HT-29 (cell line): ENCODE measurements at regions not wholly inside any gene's neighbourhood (a gene's known extent, or its start where the extent isn't known, plus 50 kb on each side); places are given as distances from the start of the nearest gene placed in this dataset.
"Not testable (repeated sequence)": the region's sequence is repeated elsewhere in the genome, so short reads cannot be mapped to it uniquely, and the experiment has no call there.

ENCODE experiments used
- DNase-seq: peaks from one replicate; pipeline ENCODE4 v3.0.0-alpha.2; 2015; ENCODE audit warnings: low spot score

DNA sequence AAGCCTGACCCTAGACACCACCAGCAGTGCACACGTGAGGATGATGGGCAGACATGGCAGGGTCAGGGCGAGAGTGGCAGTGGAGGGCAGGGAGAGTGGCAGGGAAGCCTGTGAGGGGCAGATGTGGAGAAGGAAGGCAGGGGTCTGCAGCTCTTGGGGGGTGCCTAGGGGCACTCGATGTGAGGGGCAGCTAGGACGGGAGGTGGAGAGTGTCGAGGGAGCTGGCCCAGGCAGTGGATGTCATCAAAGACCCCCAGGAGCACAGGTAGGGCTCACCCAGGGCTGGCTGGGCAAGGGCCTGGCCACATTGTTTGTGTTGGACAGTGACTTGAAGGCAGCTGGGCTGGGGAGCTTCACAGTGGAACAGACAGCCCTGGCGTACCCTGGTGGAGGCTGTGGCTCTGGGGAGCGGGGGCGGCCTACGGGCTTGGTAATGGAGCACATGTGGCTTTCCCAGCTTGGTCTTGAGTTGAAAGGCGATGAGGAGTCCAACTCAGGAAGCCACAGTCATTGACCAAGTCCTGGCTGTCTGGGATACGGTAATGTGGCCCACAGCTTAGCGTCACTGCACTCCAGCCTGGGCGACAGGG is 87.1 kb downstream of the RTP5 start:
- DNase-seq, result no peak

DNA sequence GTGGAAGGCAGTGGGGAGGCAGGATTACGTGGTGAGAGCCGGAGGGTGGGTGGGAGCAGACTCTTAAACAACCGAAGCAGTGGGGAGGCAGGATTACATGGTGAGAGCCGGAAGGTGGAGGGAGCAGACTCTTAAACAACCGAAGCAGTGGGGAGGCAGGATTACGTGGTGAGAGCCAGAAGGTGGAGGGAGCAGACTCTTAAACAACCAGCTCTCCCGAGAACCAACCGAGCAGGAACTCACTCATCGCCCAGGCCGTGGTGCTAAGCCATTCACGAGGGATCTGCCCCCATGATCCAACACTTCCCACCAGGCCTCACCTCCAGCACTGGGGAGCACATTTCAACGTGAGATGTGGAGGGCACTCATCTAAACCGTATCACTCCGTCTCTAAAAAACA is 87.7 kb downstream of the RTP5 start:
- DNase-seq, result no peak

DNA sequence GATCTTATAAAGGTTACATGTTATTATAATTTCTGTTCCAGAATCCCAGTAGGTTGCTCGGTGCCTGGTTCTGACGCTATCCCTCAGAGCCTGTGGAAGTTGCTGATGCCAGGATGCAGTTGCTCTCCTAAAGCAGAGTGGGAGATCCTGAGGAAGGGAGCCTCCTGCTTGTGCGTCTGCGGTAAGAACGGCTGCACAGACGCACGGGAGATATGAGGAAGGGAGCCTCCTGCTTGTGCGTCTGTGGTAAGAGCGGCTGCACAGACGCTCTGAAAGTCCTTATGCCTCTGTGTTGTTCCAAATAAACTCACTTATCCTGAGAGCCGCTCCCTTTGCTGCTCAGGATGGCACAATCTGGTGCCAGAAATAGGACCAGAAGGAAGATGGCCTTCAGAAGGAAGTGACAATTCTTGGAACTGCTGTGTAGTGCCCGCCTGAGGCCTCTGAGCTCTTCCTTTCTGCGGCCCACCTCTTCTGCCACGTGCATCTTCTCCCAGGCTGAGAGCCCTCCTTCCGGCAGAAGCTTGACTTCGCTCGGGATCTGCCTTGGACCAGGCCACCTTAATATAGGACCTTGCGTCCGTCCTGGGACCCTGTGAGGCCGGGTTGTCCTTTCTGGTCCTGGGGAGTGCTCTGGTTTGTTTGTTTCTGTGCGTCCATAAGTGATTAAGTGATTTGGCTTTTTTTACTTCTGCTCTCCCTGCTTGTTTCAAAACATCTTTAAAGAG is 89.5 kb downstream of the RTP5 start:
- no peak for DNase-seq

DNA sequence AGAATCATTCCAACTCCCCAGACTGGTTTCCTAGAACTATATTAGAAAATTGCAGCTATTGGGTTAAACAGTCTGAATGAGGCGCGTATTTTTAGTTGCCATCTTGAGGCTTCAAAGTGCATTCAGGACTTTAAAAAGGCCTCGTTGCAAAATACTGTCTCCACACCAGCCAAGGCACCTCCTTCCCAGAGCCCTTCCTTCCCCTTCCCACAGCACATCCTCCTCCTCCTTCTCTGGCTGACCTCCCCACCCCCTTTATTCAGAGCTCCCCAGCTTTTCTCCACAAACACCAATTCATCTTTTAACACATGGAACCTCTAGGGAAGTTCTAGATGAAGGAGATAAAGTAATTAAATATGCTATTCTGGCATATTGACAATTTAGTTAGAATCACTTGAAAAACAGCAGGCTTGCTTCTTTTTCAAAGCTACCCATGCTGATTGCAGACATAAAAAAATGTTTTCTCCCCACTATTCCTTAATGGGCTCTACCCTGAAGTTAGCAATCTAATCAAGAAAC is 90.3 kb downstream of the RTP5 start:
- no peak for DNase-seq

DNA sequence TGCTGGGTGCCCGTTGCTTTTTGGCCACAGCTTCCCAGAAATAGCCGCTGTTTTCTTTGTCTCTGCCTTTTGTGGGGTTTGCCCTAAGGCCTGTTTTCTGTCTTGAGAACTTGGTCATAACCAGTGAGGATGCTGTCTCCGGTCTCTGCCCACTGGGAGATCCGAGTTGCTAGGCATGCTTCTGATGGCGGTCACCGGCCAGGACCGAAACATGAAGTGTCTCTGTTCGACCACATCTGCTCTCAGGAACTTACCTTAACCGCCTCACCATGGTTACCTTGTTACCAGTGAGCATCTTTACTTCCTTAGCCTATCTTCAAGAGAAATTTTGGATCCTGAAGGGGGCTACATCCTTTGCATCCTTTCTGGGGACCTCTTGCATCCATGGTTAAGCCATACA is 91.9 kb downstream of the RTP5 start:
- DNase-seq, result no peak

DNA sequence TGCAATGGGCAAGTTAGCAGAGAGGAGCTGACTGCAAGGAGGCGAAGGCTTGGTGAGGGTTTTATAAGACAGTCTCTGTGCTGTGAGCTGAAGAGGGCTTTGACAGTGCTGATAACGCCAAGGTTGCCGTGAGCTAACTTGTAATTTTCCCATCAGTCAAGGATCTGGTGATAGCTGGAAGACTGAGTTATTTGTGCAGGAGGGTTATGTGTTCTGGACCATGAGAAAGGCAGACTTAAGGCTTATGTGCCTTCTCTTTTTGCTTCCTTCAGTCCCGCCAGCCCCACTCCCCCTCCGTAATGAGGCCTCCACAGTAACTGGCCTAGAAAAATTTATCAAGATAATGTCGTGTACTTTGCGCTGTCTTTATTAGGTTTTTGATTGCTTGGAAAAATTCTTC is 94.6 kb downstream of the RTP5 start:
- no peak for DNase-seq

DNA sequence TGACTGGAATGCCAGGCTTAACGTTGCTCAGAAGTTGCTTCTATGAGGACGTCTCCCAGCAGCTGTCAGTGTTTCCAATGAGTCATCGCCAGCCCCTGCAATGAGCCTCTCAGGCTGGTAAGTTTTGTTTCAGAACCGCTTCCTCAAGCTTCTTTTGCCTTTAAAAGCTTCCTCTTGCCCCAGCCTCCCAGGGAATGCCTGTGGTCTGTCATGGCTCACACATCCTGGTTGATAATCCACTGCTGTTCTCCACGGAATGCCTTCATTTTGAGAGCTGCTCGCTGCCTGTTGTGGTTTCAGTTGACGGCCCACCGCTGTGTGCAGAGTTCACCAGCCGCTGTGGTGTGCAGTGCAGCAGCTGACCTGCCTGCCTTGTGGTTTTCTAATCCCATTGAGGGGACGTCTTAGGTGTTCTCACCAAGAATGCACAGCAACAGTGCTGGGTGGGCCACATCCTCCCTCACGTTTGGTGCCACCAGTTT is 96.4 kb downstream of the RTP5 start:
- peak; percentile 22 for DNase-seq

DNA sequence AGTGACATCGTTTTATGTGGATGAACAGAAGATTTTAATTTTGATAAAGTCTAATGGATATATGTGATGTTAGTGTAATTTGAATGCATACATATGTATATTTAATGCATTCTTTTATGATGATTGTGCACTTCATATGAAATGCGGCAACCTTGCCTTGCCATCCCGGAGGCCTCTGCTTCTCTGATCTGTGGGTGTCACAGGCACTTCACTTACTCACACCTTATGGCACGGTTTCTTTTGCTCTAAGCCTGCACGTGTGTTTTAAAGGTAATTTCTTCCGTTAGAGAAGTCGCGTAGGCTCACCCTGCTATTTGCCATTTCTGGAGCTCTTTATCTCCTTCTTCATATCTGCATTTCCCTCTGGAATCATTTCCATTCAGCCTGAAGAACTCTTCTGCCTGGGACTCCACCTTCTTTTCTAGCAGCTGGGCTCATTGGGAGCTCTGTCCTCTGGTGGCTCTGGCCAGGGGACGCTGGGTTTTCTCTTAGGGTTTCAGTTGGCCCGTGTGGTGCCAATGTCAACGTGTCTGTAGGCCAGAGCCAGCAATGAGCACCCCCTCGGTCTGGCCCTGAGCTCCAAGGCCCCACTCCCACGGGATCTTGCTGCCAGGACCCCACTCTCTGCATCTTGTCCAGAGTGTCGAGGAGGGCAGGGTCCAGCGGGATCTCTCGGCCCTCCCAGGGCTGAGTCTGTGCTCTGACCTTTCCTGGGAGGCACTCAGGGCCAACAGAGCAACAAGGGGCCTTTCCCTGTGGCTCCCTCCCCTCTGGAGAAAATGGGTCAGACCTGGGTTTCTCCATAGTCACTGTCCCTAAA is 97.3 kb downstream of the RTP5 start:
- DNase-seq, result no peak

DNA sequence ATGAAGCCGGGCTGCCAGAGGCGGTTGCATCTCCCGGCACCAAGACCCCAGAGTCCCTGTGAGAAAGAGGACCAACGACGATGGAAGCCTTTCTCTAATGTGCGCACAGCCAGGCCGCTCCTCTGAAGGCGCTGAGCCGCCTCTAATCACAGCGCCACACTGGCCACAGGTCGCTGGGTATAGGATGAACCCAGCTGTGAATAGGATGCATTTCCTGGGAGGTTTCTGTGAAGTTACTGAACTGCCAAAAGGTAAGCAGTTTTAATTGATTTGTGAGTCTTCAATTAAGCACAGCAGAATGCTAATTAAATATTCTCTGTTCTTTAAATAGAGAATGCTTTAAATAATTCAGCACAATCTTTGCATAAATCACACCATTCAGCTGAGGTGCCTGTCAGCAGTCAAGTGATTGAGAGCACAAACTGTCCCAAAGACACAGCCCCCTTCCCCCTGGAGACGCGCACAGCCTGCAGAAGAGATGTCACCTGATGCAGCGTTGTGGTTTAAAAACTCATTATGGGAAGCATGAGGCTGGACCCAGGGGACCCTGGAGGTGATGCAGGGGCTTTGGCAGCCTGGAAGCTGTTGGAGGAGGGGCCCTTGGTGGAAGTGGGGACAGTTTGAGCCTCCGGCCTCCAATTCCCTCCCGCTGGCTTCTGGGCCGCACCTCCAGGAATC is 98.1 kb downstream of the RTP5 start:
- DNase-seq, result no peak

DNA sequence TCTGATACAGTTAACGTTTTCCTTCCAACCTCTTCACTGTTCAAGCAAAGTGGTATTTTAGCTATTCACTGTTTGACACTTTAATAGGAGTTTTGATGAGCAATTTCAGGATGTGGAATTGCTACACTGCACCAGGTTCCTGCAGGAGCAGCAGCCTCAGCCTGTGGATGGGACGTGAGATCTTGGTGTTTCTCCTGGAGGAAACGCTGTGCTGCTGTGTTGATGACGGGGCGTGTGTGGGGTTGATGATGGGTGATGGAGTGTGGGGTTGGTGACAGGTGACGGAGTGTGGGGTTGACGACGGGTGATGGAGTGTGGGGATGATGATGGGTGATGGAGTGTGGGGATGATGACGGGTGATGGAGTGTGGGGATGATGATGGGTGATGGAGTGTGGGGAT is 98.9 kb downstream of the RTP5 start:
- no peak for DNase-seq

DNA sequence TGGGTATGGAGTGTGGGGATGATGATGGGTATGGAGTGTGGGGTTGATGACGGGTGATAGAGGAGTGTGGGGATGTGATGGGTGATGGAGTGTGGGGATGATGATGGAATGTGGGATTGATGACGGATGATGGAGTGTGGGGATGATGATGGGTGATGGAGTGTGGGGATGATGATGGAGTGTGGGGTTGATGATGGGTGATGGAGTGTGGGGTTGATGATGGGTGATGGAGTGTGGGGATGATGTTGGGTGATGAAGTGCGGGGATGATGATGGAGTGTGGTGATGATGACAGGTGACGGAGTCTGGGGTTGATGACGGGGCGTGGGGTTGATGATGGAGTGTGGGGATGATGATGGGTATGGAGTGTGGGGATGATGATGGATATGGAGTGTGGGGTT is 99.7 kb downstream of the RTP5 start:
- not testable (repeated sequence) for DNase-seq

DNA sequence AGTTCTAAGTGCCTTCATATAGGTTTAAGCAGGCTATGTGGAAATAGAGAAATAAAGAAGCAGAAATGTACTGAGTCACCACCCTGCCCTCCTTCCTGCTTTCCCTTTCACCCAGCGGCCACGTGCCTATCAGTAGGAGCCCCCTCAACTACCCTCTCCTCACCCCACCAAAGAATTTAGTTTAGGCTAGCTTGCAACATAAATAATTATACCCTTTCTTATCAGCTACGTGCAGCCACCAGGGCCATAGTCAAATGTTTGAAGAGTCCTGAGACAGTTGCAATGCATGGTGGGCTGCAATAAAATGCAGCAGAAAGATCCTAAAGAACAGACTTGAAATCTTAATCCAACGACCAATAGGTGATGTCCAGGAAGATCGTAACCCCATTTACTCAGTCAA is 101.2 kb downstream of the RTP5 start:
- DNase-seq, result no peak

DNA sequence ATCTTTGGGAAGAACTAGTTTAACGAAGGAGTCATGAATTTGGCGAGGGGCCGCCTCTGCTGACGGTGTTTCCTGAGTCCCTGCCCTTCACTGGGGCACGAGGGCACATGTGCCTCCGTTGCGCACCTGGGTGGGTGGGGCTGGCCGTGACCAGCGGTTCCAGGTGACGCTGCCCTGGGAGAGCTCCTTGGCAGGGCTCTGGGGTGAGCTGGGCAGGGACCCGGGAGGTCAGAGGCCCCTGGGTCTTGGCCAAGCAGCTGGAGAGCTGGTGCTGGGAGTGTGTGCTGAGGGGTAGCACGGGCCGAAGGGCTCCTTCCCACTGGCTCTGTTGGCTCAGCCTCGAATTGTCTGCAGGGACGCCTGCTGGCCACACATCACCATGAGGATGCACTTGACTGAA is 104.6 kb downstream of the RTP5 start:
- no peak for DNase-seq

DNA sequence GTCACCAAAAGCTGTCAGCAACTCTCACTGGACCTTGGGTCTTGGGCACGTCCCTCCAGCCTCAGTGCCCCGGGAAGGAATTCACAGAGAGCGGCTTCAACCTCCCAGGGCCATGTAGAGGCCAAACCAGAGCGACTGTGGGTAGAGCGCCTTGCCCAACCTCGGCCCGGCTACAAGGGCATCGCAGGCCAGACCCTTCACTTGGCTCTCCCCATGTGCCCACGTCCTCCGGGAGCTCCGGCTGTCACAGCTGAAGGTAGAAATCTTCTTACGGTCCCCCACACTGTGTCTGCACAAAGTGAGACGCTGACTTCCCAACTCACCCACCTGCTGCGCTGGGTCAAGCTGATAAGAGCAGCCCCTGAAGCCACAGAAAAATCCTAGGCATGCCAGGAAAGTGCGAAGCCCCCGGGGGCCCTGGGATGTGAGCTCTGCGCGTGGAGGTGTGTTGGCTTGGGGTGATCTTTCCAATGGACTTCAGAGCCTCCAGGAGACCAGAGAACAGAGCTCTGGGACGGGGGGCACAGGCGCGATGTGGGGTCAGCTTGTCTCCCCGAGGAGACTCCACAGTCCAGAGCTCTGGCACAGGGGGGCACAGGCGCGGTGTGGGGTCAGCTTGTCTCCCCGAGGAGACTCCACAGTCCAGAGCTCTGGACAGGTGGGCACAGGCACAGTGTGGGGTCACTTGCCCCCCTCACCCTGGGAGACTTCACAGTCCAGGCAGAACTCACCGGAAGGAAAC is 105.5 kb downstream of the RTP5 start:
- no peak for DNase-seq

DNA sequence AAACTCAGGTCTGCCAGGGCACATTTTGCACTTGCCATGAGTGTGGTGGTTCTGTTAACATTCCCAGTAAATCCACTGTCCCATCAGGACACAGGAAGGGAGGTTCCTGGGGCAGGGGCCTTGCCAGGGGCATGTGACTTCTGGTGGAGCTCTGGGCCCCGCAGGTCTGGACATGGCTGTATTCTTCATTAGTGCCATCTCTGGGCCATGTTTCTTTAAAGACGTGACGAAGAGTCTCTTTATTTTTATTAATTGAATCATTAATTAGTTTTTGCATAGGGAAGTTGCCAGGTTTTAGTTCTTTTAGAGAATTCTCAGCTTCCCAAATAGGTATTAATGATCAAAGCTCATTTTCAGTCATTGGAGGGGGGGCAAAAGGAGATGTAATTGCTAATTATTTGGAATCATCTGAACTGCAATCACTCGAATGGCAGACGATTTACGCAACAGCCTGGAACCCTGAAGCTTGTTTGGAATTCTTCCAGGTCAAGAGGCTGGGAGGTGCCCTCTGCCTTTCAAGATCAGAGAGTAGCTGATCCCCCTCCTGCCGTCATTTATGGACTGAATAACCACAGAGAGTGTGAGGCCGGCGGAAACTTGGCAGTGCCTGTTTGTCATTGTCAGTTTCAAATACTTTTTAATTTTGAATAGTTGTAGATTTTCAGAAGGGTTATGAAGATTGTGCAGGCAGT is 106.2 kb downstream of the RTP5 start:
- DNase-seq, result no peak

DNA sequence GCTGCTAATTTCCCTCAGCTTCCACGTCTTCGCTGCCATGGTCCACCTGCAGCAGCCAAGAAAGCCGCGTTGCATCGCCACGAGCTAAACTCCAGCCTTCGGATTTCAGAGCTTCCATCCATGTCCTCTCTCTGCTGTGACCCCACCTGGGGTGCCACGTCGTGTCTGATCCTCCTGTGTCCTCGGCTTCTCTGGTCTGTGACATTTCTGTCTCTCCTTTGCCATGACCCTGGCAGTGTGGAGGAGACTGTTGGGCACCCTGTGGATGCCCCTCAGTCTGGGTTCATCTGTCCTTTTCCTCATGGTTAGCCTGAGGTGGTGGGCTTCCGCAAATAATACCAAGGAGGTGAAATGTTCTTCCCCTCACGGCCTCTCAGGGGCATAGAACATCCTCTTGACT is 106.8 kb downstream of the RTP5 start:
- no peak for DNase-seq

DNA sequence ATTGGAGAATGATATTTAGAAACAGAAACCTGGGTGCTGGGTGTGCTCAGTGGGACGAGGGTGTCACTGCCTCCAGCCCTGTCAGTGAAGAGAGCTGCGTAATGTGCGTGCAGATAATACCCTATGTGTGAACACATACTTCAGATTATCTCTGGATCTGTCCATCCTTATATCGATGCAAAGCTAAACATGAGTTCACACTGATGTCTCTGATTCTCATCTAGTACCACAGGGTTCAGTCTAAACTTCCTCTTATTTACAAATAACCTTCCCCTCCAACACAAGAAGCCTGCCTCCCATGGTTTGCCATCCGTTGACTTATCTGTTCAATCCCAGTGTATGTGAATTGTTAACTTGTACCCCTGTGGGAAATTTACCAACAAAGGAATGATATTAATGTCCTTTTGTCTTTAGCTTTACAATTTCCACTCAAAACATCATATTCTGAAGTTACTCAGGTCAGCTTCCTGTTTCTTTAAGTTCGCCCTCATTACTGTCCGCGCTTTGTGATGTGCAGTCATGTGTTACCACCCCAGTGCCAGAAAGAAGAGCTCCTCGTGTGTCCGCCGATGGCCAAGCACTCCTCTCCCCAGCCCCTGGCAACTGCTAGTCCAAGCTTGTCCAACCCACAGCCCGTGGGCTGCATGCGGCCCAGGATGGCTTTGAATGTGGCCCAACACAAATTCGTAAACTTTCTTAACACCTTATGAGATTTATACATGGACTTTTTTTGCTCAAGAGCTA is 108.2 kb downstream of the RTP5 start:
- no peak for DNase-seq

DNA sequence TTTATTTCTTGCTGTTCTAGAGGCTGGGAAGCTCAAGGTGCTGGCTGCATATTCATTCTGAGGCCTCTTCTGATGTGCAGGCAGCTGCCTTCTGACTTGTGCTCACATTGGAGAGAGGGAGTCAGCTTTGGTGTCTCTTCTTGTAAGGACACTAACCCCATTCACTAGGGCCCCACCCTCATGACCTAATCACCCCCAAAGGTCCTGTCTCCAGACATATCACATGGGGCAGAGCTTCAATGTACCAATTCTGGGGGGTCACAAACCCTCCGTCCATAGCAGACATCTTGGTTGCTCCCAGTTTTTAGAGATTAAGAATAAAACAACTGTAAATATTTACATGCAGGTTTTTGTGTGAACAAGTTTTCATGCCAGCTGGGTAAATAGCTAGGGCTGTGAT is 109.1 kb downstream of the RTP5 start:
- no peak for DNase-seq

DNA sequence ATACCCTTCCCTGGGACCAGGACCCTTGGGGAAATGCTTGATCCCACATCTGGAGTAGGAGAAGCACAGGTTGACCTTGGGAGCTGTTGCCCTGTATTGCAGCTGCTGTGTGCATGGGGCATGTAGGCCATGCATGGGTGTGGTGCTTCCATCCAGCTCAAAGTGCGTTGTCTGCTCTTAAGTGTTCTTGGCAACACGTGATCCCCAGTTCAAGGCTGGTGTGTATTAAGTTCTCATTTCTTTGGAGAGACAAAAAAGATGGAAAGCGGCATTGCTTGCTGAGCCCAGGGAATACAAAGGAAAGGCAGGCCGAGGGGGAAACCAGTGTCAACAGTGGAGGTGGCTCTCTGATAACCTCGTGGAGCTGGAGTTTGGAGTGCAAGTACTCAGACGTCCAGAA is 110.7 kb downstream of the RTP5 start:
- no peak for DNase-seq
